HEK293T (cell line): ENCODE measurements at regions not wholly inside any gene's neighbourhood (a gene's known extent, or its start where the extent isn't known, plus 50 kb on each side); places are given as distances from the start of the nearest gene placed in this dataset.

Experiments used
- CTCF ChIA-PET: fragments of 350-600 bp; formaldehyde crosslinking; extraction: SDS; loops from one replicate; lab custom pipeline; 2021; ENCODE audit warnings: antibody characterized with exemption, inconsistent platforms; lab: Yijun Ruan, JAX
- POLR2A ChIA-PET: fragments of 350-600 bp; formaldehyde crosslinking; extraction: SDS; loops from one replicate; lab custom pipeline; 2020; ENCODE audit warnings: antibody characterized with exemption, inconsistent platforms; lab: Yijun Ruan, JAX
- DNase-seq: peaks from one replicate; pipeline ENCODE4 v3.0.0; 2012; ENCODE audit warnings: mixed read lengths; ENCODE audit errors: extremely low spot score
- ARNT ChIP-seq: fragments of 450-650 bp; IDR thresholded peaks from 2 replicates; pipeline ENCODE4 v1.6.1; 2017; ENCODE audit warnings: mild to moderate bottlenecking
- BHLHE40 ChIP-seq: fragments of 450-650 bp; IDR thresholded peaks from 2 replicates; pipeline ENCODE4 v1.6.1; 2016; ENCODE audit warnings: mild to moderate bottlenecking, moderate library complexity, borderline replicate concordance
- CTBP1 ChIP-seq: fragments of 450-650 bp; IDR thresholded peaks from 2 replicates; pipeline ENCODE4 v1.6.1; 2016; ENCODE audit warnings: borderline replicate concordance
- ELF4 ChIP-seq: fragments of 450-650 bp; IDR thresholded peaks from 2 replicates; pipeline ENCODE4 v1.6.1; 2017; ENCODE audit warnings: antibody characterized with exemption
- FOXA1 ChIP-seq: fragments of 450-650 bp; IDR thresholded peaks from 2 replicates; pipeline ENCODE4 v1.6.1; 2016; ENCODE audit warnings: mild to moderate bottlenecking
- FOXK2 ChIP-seq: fragments of 450-650 bp; IDR thresholded peaks from 2 replicates; pipeline ENCODE4 v1.6.1; 2016; ENCODE audit warnings: mild to moderate bottlenecking
- FOXM1 ChIP-seq: fragments of 450-650 bp; IDR thresholded peaks from 2 replicates; pipeline ENCODE4 v1.6.1; 2017; ENCODE audit warnings: mild to moderate bottlenecking, borderline replicate concordance
- HDGF ChIP-seq: fragments of 450-650 bp; IDR thresholded peaks from 2 replicates; pipeline ENCODE4 v1.6.1; 2017; ENCODE audit warnings: antibody characterized with exemption, borderline replicate concordance
- L3MBTL2 ChIP-seq: fragments of 450-650 bp; conservative IDR thresholded peaks from 2 replicates; pipeline ENCODE4 v1.6.1; 2016; ENCODE audit warnings: mild to moderate bottlenecking
- LEF1 ChIP-seq: fragments of 450-650 bp; IDR thresholded peaks from 2 replicates; pipeline ENCODE4 v1.6.1; 2017; ENCODE audit warnings: mild to moderate bottlenecking, borderline replicate concordance
- NFRKB ChIP-seq: fragments of 450-650 bp; IDR thresholded peaks from 2 replicates; pipeline ENCODE4 v1.6.1; 2016; ENCODE audit warnings: mild to moderate bottlenecking, moderate library complexity
- SP1 ChIP-seq: fragments of 450-650 bp; IDR thresholded peaks from 2 replicates; pipeline ENCODE4 v1.6.1; 2017
- SUZ12 ChIP-seq: fragments of 450-650 bp; IDR thresholded peaks from 2 replicates; pipeline ENCODE4 v1.6.1; 2016; ENCODE audit warnings: mild to moderate bottlenecking
- TARDBP ChIP-seq: fragments of 450-650 bp; IDR thresholded peaks from 2 replicates; pipeline ENCODE4 v1.6.1; 2016
- ZNF384 ChIP-seq: fragments of 450-650 bp; IDR thresholded peaks from 2 replicates; pipeline ENCODE4 v1.6.1; 2016
- TF ChIP-seq, protein P1 (sequence below): fragments of 450-650 bp; IDR thresholded peaks from 2 replicates; pipeline ENCODE4 v1.6.1; 2016

DNA sequence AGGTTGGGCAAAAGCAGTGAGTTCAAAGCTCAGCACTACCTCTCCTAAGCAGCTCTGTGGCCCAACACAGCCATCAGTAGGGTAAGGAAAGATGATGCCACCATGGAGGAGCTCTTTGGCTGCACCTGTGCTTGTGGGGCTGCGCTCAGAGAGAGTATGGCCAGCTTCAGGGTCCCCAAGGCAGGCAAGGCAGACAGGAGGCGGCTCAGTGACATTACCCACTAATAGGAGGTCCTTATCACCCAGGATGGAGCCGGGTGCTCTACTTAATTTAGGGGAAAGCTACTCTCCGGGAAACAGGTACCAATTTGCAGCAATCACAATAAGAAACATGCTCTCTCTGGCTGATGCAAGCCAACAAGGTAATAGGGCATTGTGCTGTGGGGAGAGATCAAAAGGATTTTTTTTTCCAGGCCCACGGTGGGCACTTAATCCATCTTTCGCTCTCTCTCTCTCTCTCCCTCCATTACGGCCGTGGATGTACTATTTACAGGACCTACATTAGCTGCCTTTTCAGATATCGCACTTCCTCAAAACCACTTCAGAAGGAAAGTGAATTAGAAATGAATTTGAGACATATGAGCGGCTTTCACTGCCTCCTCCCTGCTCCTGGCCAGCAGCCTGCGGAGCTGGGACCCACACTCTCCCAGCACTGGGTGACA, 446.3 kb downstream of the SOX6 start:
- POLR2A ChIA-PET: no interaction called here

DNA sequence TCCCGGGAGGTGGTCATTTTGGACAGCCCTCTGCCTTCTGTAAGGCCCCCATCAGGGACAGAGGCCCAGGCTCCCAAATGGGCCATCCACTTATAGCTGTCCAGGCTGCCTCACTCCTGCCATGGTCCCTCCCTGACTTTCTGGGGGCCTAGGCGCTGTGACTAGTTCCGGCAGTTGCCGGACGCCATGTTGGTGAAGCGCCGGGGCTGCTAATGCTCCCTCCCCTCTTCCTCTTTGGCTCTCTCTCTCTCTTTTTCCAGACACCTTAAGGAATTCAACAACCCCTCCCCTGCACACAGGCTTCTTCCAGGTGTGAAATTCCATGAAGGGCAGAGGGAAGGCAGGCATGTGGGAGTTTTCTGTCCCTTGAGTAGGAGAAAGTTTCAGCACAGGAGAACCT, 445.6 kb downstream of the SOX6 start:
- POLR2A ChIA-PET: no interaction called here
- CTCF ChIA-PET: interaction anchor here (0.6 kb wide), 1 partner anchor 301 kb away, joined by 3 read pairs; no protein-coding TSS in a partner anchor
- TF ChIP-seq SP1: no peak
- no peak for TF ChIP-seq CTBP1
- TF ChIP-seq HDGF: no peak
- TF ChIP-seq TARDBP: no peak
- no peak for TF ChIP-seq FOXK2
- TF ChIP-seq ARNT: no peak
- no peak for TF ChIP-seq FOXM1
- no peak for TF ChIP-seq BHLHE40
- TF ChIP-seq SUZ12: no peak
- TF ChIP-seq FOXA1: no peak
- TF ChIP-seq, protein P1, sequence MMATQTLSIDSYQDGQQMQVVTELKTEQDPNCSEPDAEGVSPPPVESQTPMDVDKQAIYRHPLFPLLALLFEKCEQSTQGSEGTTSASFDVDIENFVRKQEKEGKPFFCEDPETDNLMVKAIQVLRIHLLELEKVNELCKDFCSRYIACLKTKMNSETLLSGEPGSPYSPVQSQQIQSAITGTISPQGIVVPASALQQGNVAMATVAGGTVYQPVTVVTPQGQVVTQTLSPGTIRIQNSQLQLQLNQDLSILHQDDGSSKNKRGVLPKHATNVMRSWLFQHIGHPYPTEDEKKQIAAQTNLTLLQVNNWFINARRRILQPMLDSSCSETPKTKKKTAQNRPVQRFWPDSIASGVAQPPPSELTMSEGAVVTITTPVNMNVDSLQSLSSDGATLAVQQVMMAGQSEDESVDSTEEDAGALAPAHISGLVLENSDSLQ: no peak
- no peak for TF ChIP-seq ELF4
- no peak for TF ChIP-seq ZNF384
- DNase-seq: no peak

More for the DNA sequence above, 446.3 kb downstream of the SOX6 start:
- CTCF ChIA-PET: no interaction called here
- no peak for DNase-seq
- TF ChIP-seq TARDBP: no peak
- no peak for TF ChIP-seq FOXK2

DNA sequence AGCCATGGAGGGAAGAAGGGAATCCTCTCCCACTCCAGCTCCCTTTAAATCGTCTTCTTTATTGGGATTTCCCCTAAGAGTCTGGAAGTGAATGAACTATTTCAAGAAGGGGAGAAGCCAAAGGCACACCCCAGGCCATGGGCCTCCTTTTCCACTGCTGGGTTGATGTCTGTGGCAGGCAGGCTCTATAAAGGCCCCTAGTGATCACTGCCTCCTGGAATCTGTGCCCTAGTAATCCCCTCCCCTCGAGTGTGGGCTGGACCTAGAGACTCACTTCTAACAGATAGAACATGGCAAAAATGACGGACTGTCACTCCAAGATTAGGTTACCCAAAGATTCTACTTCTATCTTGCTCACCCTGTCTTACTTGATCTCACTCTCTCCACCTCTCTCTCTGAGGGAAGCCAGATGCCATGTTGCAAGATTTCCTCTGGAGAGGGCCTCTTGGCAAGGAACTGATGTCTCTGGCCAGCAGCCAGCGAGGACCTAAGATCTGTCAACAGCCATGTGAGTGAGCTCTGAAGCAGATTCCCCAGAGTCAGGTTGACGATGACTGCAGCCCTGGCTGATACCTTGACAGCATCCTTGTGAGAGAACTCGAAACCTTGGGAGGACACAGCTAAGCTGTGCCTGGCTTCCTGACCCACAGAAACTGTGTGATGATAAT, 444.8 kb downstream of the SOX6 start:
- DNase-seq: no peak
- POLR2A ChIA-PET: no interaction called here
- CTCF ChIA-PET: interaction anchor here (0.6 kb wide), 1 partner anchor 300 kb away, joined by 3 read pairs; no protein-coding TSS in a partner anchor
- TF ChIP-seq, protein P1: no peak
- TF ChIP-seq ELF4 (no peak), FOXA1 (no peak), L3MBTL2 (no peak), NFRKB (no peak), HDGF (no peak)

DNA sequence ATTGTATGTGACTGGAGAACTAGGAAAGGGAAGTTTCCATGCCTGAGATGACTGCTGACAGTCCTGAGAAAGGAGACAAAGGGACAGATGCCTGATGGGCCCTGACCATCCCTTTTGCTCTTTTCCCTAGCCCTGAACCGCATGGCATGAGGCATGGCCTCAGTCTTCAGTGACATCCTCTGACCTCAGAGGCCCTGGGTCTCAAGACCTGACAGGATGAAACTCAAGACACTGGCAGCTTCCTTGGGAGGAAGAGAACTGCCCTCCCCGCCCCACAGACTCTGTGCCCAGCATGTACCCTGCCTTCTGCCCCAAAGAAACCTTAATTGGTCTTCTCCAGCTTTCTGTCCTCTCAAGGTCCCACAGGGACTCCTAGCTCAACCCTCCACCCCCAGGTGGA, 444.1 kb downstream of the SOX6 start:
- TF ChIP-seq FOXM1 (no peak), SUZ12 (no peak), ELF4 (no peak), HDGF (no peak), FOXA1 (no peak), SP1 (no peak), FOXK2 (no peak), ARNT (no peak), CTBP1 (no peak), ZNF384 (no peak)
- TF ChIP-seq, protein P1: no peak
- ChIA-PET POLR2A (no interaction called here), CTCF (no interaction called here)
- no peak for DNase-seq

DNA sequence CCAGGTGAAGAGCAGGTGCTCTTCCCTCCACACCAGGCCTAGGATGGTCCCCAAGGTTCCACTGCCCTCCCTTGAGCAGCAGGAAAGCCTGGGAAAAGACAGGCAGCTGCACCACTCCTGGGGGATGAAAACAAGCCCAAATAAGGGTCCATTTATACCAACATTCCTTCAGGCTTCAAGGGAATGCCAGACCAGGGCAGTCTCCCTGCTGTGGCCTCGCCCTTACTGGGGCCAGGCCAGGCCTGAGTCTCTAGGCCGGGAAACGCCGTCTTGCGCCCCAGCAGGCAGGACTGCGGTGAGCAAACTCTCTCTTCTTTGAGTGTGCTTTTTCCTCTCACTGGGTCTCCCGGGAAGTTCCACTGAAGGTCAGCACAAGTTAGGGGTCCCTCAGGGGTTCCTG, 443.5 kb downstream of the SOX6 start:
- TF ChIP-seq HDGF: no peak
- no peak for TF ChIP-seq LEF1
- TF ChIP-seq FOXM1: no peak
- ChIA-PET CTCF (no interaction called here), POLR2A (no interaction called here)
- no peak for DNase-seq

DNA sequence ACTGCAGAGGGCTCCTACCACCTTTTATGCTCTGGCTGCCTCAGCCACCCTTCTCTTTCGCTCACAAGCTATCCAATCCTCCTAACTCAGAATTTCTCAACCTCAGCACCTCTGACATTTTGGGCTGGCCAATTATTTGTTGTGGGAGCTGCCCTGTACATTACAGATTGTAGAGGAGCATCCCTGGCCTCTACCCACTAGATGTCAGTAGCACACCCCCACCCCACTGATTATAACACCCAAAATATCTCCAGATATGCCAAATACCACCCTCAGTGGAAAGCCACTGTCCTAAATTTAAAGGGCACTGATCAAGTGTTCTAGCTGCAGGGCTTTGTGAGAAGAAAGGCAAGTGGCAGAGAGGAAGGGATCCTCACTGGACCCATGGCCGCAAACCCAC, 443.1 kb downstream of the SOX6 start:
- POLR2A ChIA-PET: no interaction called here

More for the DNA sequence above, 443.1 kb downstream of the SOX6 start:
- TF ChIP-seq, protein P1: no peak
- TF ChIP-seq SUZ12 (no peak), FOXK2 (no peak), TARDBP (no peak), HDGF (no peak), BHLHE40 (no peak), L3MBTL2 (no peak), ARNT (no peak), SP1 (no peak), ZNF384 (no peak), FOXM1 (no peak)
- CTCF ChIA-PET: interaction anchor here (1.1 kb wide), 1 partner anchor 29 kb away, joined by 3 read pairs; no protein-coding TSS in a partner anchor
- DNase-seq: no peak
